ENCODE measurements at regions not wholly inside any gene's neighbourhood (a gene's known extent, or its start where the extent isn't known, plus 50 kb on each side); places are given as distances from the start of the nearest gene placed in this dataset.

GRCh38 chr1:63127376-63127775 is 195.0 kb upstream of the FOXD3 start:
- TF ChIP-seq, protein P1, sequence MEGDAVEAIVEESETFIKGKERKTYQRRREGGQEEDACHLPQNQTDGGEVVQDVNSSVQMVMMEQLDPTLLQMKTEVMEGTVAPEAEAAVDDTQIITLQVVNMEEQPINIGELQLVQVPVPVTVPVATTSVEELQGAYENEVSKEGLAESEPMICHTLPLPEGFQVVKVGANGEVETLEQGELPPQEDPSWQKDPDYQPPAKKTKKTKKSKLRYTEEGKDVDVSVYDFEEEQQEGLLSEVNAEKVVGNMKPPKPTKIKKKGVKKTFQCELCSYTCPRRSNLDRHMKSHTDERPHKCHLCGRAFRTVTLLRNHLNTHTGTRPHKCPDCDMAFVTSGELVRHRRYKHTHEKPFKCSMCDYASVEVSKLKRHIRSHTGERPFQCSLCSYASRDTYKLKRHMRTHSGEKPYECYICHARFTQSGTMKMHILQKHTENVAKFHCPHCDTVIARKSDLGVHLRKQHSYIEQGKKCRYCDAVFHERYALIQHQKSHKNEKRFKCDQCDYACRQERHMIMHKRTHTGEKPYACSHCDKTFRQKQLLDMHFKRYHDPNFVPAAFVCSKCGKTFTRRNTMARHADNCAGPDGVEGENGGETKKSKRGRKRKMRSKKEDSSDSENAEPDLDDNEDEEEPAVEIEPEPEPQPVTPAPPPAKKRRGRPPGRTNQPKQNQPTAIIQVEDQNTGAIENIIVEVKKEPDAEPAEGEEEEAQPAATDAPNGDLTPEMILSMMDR (optimal IDR thresholded peaks at IDR 0.05 in 1 of 3, IDR thresholded peaks at IDR 0.05 in 1 of 3, conservative IDR thresholded peaks at IDR 0.05 in 1 of 3; ENCODE audit: extremely low read depth in 1 of 3, insufficient read depth in 2 of 3, low read length in 3 of 3): no peak
- no peak for TF ChIP-seq EZH2 (IDR thresholded peaks at IDR 0.05; ENCODE audit: low read length)

Data from keratinocyte (primary cell).